Skeletal muscle satellite cell (primary cell): ENCODE measurements at regions not wholly inside any gene's neighbourhood (a gene's known extent, or its start where the extent isn't known, plus 50 kb on each side); places are given as distances from the start of the nearest gene placed in this dataset.

Source experiments
- H3K27me3 ChIP-seq: 2 replicates; pipeline ENCODE4 v1.7.0; 2013; ENCODE audit warnings: low read length; ENCODE audit not compliant: control insufficient read depth, insufficient read depth
- H3K36me3 ChIP-seq: 2 replicates; pipeline ENCODE4 v1.7.0; 2013; ENCODE audit warnings: mild to moderate bottlenecking, control low read depth, low read length; ENCODE audit not compliant: insufficient read depth
- H3K4me1 ChIP-seq: 2 replicates; pipeline ENCODE4 v1.7.0; 2013; ENCODE audit warnings: low read length; ENCODE audit not compliant: control insufficient read depth, insufficient read depth
- H3K4me2 ChIP-seq: 2 replicates; pipeline ENCODE4 v1.7.0; 2013; ENCODE audit warnings: mild to moderate bottlenecking, low read length
- H3K4me3 ChIP-seq: 2 replicates; pipeline ENCODE4 v1.7.0; 2013; ENCODE audit warnings: low read length
- H3K9ac ChIP-seq: 2 replicates; pipeline ENCODE4 v1.7.0; 2013; ENCODE audit warnings: mild to moderate bottlenecking, low read depth, low read length, moderate library complexity
- H3K9me3 ChIP-seq: replicated peaks from 2 replicates; pipeline ENCODE4 v1.7.0; 2013; ENCODE audit warnings: mild to moderate bottlenecking, control low read depth, low read length

GRCh38 chr4:89625599-89626293 lies 211.2 kb downstream of the SNCA start:
- Histone ChIP-seq H3K27me3 (peaks cover 16% of the 10 kb centered on the region), H3K9ac (no peak overlapping the region), H3K9me3 (no peaks in the 10 kb centered on the region), H3K36me3 (no peaks in the 10 kb centered on the region), H3K4me1 (no peaks in the 10 kb centered on the region), H3K4me2 (no peak overlapping the region), H3K4me3 (no peak overlapping the region)

GRCh38 chr4:89619206-89619962 lies 217.6 kb downstream of the SNCA start:
- H3K9me3 ChIP-seq: no peaks in the 10 kb centered on the region
- H3K27me3 ChIP-seq: peaks cover 13% of the 10 kb centered on the region
- H3K4me2 ChIP-seq: no peak overlapping the region
- H3K4me3 ChIP-seq: no peak overlapping the region
- no peaks in the 10 kb centered on the region for H3K4me1 ChIP-seq
- no peak overlapping the region for H3K9ac ChIP-seq
- no peaks in the 10 kb centered on the region for H3K36me3 ChIP-seq

- no peaks in the 10 kb centered on the region for H3K4me1 ChIP-seq
- H3K4me3 ChIP-seq: no peak overlapping the region
- H3K4me2 ChIP-seq: no peak overlapping the region
- peaks cover 13% of the 10 kb centered on the region for H3K27me3 ChIP-seq
- no peak overlapping the region for H3K9ac ChIP-seq
- H3K36me3 ChIP-seq: no peaks in the 10 kb centered on the region
- H3K9me3 ChIP-seq: no peaks in the 10 kb centered on the region
Measured at GRCh38 chr4:89618151-89618550, 218.8 kb downstream of the SNCA start.

- H3K4me2 ChIP-seq: no peak overlapping the region
- H3K4me1 ChIP-seq: no peaks in the 10 kb centered on the region
- H3K4me3 ChIP-seq: no peak overlapping the region
- no peak overlapping the region for H3K9ac ChIP-seq
- peaks cover 13% of the 10 kb centered on the region for H3K27me3 ChIP-seq
- H3K36me3 ChIP-seq: no peaks in the 10 kb centered on the region
- H3K9me3 ChIP-seq: no peaks in the 10 kb centered on the region
Measured at GRCh38 chr4:89617317-89617716, 219.6 kb downstream of the SNCA start.

DNA sequence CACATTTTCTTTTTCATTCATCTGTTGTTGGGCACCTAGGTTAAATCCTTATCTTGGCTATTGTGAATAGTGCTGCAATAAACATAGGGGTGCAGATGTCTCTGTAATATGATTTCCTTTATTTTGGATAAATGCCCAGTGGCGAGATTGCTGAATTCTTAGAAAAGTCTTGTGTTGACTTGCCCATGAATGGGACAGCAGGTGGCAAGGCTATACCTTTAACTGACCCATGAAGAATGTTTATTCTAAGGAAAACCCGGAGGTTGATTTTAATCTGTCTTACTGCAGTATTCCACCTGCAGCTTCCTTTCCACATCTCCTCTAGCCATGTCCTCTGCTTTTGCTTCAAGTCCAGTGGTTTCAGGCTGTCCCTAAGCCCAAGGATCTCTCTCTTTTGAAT lies 220.6 kb downstream of the SNCA start:
- no peak overlapping the region for H3K4me2 ChIP-seq
- no peaks in the 10 kb centered on the region for H3K4me1 ChIP-seq
- H3K9ac ChIP-seq: no peak overlapping the region
- peaks cover 8% of the 10 kb centered on the region for H3K27me3 ChIP-seq
- H3K36me3 ChIP-seq: no peaks in the 10 kb centered on the region
- H3K4me3 ChIP-seq: no peak overlapping the region
- no peaks in the 10 kb centered on the region for H3K9me3 ChIP-seq

DNA sequence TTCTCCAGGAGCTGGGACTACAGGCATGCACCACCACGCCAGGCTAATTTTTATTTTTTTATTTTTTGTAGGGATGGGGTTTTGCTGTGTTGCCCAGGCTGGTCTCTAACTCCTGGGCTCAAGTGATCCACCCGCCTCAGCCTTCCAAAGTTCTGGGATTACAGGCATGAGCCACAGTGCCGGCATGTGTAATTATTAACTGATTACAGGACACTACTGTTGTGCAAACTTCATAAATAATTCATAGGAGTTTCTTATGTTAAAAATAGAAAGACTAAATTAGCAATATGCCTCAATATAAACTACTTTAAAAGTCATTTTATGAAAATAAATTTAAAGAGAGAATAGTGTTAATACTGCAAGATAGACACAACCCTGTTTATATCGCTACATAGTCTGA lies 221.9 kb downstream of the SNCA start:
- H3K9me3 ChIP-seq: no peaks in the 10 kb centered on the region
- no peaks in the 10 kb centered on the region for H3K4me1 ChIP-seq
- H3K27me3 ChIP-seq: peaks cover 8% of the 10 kb centered on the region
- no peaks in the 10 kb centered on the region for H3K36me3 ChIP-seq
- no peak overlapping the region for H3K9ac ChIP-seq
- H3K4me3 ChIP-seq: no peak overlapping the region
- no peak overlapping the region for H3K4me2 ChIP-seq

DNA sequence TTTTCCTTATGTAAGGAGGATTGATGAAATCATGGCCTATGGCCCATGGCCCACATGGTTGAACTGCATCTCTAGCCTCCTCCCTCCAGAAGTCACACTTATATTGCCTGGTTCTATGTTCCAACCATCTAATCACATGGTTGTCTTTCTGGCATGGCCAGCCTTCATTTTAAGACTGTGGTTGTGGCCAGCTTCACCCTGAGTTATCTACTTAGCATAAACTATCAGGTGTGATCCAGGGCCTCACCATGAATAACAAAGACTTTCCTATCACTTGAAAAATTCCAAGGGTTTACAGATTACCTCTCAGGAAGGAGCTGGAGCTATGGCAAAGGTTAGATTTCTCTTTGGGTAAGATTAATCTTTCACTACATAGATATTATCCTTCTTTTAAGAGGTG lies 222.8 kb downstream of the SNCA start:
- Histone ChIP-seq H3K36me3 (no peaks in the 10 kb centered on the region), H3K9me3 (no peaks in the 10 kb centered on the region), H3K4me1 (no peaks in the 10 kb centered on the region), H3K4me3 (no peak overlapping the region), H3K4me2 (no peak overlapping the region), H3K9ac (no peak overlapping the region), H3K27me3 (peaks cover 8% of the 10 kb centered on the region)

- Histone ChIP-seq H3K4me1 (no peaks in the 10 kb centered on the region), H3K4me2 (no peak overlapping the region), H3K36me3 (no peaks in the 10 kb centered on the region), H3K9ac (no peak overlapping the region), H3K4me3 (no peak overlapping the region), H3K27me3 (no peaks in the 10 kb centered on the region), H3K9me3 (no peaks in the 10 kb centered on the region)
Measured at GRCh38 chr4:89610236-89610635, 226.7 kb downstream of the SNCA start.

DNA sequence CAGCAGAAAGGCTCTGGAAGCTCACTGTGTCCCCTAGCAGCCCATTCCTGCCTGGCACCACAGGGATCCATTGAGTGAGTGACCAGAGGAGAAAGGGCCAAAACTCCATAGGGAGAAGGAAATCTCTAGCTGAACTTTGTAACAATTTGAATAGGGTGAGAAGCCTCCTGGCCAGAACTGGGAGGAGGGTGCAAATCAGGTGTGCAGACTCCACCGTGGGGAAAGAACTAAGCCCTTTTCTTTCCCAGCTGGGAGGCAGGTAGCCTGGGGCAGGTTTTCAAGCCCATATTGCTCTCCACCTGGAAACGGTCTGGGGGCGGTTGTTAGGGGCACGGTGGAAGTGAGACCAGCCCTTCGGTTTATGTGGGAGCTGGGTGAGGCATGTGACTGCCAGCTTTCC lies 227.2 kb downstream of the SNCA start:
- H3K27me3 ChIP-seq: no peaks in the 10 kb centered on the region
- no peak overlapping the region for H3K9ac ChIP-seq
- H3K9me3 ChIP-seq: no peaks in the 10 kb centered on the region
- H3K4me1 ChIP-seq: no peaks in the 10 kb centered on the region
- no peak overlapping the region for H3K4me3 ChIP-seq
- no peak overlapping the region for H3K4me2 ChIP-seq
- H3K36me3 ChIP-seq: no peaks in the 10 kb centered on the region

- no peak overlapping the region for H3K4me3 ChIP-seq
- H3K4me2 ChIP-seq: no peak overlapping the region
- H3K27me3 ChIP-seq: peaks cover 4% of the 10 kb centered on the region
- H3K9me3 ChIP-seq: no peaks in the 10 kb centered on the region
- no peaks in the 10 kb centered on the region for H3K36me3 ChIP-seq
- H3K9ac ChIP-seq: no peak overlapping the region
- H3K4me1 ChIP-seq: no peaks in the 10 kb centered on the region
Measured at GRCh38 chr4:89604951-89605350, 232.0 kb downstream of the SNCA start.

DNA sequence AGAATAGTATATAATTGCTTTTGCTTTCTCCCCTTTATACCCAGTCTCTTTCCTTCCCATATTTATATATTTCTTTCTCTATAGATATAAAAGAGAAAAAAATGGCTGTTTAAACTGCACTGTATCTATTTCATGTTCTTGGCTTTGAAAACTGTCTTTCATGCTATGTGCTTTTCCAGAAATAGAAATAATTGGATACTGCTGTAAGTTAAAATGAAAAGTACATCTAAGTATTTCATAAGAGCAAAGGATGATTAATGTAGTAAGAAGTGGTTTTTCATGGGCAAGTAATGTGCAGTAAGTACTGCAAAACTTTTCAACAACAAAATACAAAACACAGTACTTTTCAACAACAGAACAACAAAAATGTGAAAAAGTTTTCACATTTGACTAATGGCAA lies 237.9 kb downstream of the SNCA start:
- Histone ChIP-seq H3K27me3 (peaks cover 4% of the 10 kb centered on the region), H3K4me1 (no peaks in the 10 kb centered on the region), H3K9me3 (no peaks in the 10 kb centered on the region), H3K4me3 (no peak overlapping the region), H3K9ac (no peak overlapping the region), H3K4me2 (no peak overlapping the region), H3K36me3 (no peaks in the 10 kb centered on the region)

DNA sequence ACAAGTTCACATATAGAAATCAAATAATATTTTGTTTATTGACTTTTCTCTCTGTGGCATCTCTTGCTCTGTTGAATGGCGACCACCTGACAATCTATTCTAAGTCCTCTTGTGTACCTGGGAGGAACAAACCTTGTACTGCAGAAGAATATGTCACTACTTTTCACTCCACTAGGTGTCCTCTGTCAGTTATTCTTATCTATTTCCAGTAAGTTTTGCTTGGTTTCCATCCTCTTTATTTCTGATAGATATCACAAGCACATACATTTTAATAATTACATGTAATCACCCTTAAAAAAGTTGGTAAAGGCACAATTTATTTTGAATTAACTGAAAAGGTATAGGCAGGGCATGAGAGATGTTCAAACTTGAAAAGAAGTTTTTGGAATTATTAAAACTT lies 238.4 kb downstream of the SNCA start:
- Histone ChIP-seq H3K9ac (no peak overlapping the region), H3K4me1 (no peaks in the 10 kb centered on the region), H3K4me2 (no peak overlapping the region), H3K36me3 (no peaks in the 10 kb centered on the region), H3K9me3 (no peaks in the 10 kb centered on the region), H3K27me3 (peaks cover 4% of the 10 kb centered on the region), H3K4me3 (no peak overlapping the region)
